Neural cell (in vitro differentiated cells): ENCODE measurements at regions not wholly inside any gene's neighbourhood (a gene's known extent, or its start where the extent isn't known, plus 50 kb on each side); places are given as distances from the start of the nearest gene placed in this dataset.

ENCODE experiments used
- TAF1 ChIP-seq: IDR thresholded peaks from 2 replicates; pipeline ENCODE4 v1.6.1; 2012; ENCODE audit warnings: low read depth
- TF ChIP-seq, protein P1 (sequence below): fragments of 450-650 bp; IDR thresholded peaks from 2 replicates; pipeline ENCODE4 v1.5.1; 2014; ENCODE audit warnings: antibody characterized with exemption, mild to moderate bottlenecking, moderate library complexity; ENCODE audit not compliant: poor library complexity, severe bottlenecking
- TF ChIP-seq, protein P2 (sequence below): IDR thresholded peaks from 2 replicates; pipeline ENCODE4 v1.6.1; 2012; ENCODE audit warnings: borderline replicate concordance

DNA sequence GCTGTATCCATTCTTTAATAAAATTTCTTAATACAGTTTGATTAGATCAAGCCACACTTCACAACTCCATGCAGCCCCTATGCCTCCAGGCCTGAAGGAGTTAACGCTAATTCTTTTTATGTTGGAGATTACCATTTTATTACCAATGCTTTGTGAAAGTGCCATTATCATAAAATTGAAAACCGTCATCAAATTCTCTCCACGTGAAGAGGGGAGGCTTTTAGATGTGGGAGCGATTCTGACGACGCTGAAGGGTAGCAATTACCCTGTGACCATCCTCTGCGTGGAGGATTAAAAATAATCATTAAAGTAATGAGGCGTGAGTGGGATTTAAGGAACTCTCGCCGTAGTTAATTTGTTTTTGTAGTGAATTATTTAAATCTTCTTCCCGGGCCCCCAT, 278.8 kb downstream of the CRLF2 start:
- TF ChIP-seq, protein P1, sequence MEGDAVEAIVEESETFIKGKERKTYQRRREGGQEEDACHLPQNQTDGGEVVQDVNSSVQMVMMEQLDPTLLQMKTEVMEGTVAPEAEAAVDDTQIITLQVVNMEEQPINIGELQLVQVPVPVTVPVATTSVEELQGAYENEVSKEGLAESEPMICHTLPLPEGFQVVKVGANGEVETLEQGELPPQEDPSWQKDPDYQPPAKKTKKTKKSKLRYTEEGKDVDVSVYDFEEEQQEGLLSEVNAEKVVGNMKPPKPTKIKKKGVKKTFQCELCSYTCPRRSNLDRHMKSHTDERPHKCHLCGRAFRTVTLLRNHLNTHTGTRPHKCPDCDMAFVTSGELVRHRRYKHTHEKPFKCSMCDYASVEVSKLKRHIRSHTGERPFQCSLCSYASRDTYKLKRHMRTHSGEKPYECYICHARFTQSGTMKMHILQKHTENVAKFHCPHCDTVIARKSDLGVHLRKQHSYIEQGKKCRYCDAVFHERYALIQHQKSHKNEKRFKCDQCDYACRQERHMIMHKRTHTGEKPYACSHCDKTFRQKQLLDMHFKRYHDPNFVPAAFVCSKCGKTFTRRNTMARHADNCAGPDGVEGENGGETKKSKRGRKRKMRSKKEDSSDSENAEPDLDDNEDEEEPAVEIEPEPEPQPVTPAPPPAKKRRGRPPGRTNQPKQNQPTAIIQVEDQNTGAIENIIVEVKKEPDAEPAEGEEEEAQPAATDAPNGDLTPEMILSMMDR = no peak
- TF ChIP-seq TAF1 = no peak
- TF ChIP-seq, protein P2, sequence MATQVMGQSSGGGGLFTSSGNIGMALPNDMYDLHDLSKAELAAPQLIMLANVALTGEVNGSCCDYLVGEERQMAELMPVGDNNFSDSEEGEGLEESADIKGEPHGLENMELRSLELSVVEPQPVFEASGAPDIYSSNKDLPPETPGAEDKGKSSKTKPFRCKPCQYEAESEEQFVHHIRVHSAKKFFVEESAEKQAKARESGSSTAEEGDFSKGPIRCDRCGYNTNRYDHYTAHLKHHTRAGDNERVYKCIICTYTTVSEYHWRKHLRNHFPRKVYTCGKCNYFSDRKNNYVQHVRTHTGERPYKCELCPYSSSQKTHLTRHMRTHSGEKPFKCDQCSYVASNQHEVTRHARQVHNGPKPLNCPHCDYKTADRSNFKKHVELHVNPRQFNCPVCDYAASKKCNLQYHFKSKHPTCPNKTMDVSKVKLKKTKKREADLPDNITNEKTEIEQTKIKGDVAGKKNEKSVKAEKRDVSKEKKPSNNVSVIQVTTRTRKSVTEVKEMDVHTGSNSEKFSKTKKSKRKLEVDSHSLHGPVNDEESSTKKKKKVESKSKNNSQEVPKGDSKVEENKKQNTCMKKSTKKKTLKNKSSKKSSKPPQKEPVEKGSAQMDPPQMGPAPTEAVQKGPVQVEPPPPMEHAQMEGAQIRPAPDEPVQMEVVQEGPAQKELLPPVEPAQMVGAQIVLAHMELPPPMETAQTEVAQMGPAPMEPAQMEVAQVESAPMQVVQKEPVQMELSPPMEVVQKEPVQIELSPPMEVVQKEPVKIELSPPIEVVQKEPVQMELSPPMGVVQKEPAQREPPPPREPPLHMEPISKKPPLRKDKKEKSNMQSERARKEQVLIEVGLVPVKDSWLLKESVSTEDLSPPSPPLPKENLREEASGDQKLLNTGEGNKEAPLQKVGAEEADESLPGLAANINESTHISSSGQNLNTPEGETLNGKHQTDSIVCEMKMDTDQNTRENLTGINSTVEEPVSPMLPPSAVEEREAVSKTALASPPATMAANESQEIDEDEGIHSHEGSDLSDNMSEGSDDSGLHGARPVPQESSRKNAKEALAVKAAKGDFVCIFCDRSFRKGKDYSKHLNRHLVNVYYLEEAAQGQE = no peak
